Testis (tissue), 2 donors: ENCODE measurements at regions not wholly inside any gene's neighbourhood (a gene's known extent, or its start where the extent isn't known, plus 50 kb on each side); places are given as distances from the start of the nearest gene placed in this dataset.

Experiments used
- CTCF ChIP-seq, 3 experiments: fragments of 450-650 bp in 2 of 3; fragments of 200-600 bp in 1 of 3; sonication (generic) in 1 of 3; IDR thresholded peaks; one replicate each; pipeline ENCODE4 v1.5.1; 2016 to 2019; ENCODE audit warnings: antibody characterized with exemption in 3 of 3, mild to moderate bottlenecking in 2 of 3, moderate library complexity in 1 of 3
- POLR2A ChIP-seq: fragments of 450-650 bp; IDR thresholded peaks from one replicate; pipeline ENCODE4 v1.6.1; 2017; ENCODE audit warnings: antibody characterized with exemption, mild to moderate bottlenecking, moderate library complexity

GRCh38 chr3:96584066-96584465 lies 230.3 kb upstream of the EPHA6 start:
- TF ChIP-seq CTCF (IDR thresholded peaks at IDR 0.05) (no peak), POLR2A (no peak)
